ENCODE measurements at regions not wholly inside any gene's neighbourhood (a gene's known extent, or its start where the extent isn't known, plus 50 kb on each side); places are given as distances from the start of the nearest gene placed in this dataset.
"Not testable (repeated sequence)": the region's sequence is repeated elsewhere in the genome, so short reads cannot be mapped to it uniquely, and the experiment has no call there.

DNA sequence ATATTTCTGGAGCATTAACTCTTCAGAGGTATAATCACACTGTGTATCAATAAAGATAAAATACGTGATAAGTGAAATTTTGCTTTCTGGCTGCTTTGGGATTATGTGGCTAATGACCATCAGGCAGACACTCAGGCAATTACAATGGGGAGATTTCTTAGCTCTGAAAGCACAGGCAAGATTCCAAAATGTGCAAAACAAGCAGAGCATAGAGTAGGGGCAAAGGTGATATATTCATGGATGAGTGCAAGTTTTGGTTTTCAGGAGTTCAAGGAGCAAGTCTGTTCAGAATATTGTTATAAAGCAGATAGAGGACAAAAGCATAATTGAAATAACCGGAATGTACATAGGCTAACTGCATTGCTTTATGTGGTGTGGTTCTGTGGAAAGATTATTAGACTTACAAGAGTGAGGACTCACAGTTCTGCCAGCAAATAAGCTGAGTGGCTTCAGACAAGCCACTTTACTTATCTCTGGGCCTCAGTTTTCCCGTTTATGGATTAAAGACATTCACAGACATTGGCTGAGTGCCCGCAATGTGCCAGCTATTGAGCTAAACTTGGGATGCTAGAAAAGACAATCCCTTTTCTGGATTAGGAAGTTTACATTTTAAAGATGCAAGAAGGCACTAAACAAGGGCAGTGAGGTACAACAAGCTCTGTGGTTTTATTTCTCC is 945.6 kb upstream of the ARRDC3 start:
- DNase-seq (ENCODE audit: extremely low read depth in 1 of 11, low read depth in 9 of 11, low spot score in 4 of 11) = no peak

- DNase-seq (ENCODE audit: extremely low read depth in 1 of 11, low read depth in 9 of 11, low spot score in 4 of 11) = no peak
These were observed 937.3 kb upstream of the ARRDC3 start for GRCh38 chr5:92320446-92320845.

GRCh38 chr5:92313385-92313784 is 930.3 kb upstream of the ARRDC3 start:
- DNase-seq (ENCODE audit: extremely low read depth in 1 of 11, low read depth in 9 of 11, low spot score in 4 of 11) = no peak

DNA sequence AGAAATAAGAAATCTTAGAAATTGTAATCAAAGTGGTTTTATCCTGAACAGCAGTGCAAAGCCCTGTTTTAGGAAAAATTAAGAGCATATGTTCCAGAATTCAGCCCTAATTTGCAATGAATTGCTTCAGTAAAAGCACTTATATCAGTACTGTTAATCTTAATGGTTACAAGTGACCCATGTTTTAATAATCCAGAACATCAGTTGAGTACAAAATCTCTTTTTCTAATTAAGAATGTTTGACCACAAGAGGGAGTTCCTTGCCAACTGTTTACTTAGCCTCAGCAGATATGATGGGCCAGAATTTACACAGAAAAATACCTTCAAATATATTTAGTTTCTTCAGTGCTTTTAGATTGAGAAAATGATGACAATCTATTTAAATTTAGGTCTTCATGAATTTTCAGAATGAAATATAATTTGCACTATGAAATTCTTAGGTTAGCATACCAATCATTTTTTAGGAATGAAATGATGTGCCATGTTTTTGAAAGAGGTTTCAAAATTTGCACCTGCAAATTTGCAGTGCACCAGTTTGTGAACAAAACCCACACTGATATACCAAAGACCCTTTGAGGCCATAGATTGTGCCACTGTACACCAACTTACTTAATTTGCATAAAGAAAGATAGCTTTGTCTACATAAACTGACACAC is 926.3 kb upstream of the ARRDC3 start:
- peak in 10 of 11 donors; percentile 3 to 45 (median 30) for DNase-seq (ENCODE audit: extremely low read depth in 1 of 11, low read depth in 9 of 11, low spot score in 4 of 11)

DNA sequence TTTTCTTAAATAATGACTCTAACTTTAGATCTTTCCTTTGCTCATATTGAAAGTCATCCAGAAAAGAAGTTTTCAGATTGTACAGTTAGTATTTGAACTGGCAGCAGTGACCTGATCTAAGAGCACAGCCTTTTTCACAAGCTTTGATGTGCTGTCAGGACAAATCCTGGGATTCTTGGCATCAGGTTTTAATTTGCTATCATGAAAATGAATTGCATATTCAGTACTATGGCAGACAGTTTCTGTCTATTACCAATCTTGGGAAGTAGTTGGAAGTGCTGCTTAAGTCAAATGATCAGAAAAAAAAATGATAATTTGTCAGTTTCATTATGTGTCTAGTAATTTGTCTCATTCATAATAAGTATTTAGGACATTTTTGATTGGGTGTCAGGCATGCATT is 925.6 kb upstream of the ARRDC3 start:
- DNase-seq (ENCODE audit: extremely low read depth in 1 of 11, low read depth in 9 of 11, low spot score in 4 of 11) = no peak

GRCh38 chr5:92302356-92302755 is 919.2 kb upstream of the ARRDC3 start:
- not testable (repeated sequence) for DNase-seq (ENCODE audit: extremely low read depth in 1 of 11, low read depth in 9 of 11, low spot score in 4 of 11)

DNA sequence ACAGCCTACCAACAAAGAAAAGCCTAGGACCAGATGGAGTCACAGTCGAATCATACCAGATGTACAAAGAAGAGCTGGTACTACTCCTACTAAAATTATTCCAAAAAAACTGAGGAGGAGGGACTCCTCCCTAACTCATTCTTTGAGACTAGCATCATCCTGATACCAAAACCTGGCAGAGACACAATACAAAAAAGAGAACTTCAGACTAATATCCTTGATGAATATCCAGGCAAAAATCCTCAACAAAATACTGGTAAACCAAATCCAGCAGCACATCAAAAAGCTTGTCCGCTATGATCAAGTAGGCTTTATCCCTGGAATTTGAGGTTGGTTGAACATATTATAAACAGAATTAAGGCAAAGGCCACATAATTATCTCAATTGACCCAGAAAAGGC is 900.4 kb upstream of the ARRDC3 start:
- DNase-seq (ENCODE audit: extremely low read depth in 1 of 11, low read depth in 9 of 11, low spot score in 4 of 11) = no peak

DNA sequence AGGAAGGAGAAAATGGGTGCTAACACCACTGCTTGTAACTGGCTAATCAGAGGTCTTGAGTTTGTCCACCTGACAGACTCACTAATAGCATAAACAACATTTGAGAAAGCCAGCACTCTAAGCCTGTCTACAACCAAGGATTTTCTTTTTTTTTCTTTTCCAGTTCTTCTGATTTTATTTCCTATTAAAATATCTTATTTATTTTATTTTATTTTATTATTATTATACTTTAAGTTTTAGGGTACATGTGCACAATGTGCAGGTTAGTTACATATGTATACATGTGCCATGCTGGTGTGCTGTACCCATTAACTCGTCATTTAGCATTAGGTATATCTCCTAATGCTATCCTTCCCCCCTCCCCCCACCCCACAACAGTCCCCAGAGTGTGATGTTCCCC is 888.6 kb upstream of the ARRDC3 start:
- not testable (repeated sequence) for DNase-seq (ENCODE audit: extremely low read depth in 1 of 11, low read depth in 9 of 11, low spot score in 4 of 11)

GRCh38 chr5:92268343-92268742 is 885.2 kb upstream of the ARRDC3 start:
- no peak for DNase-seq (ENCODE audit: extremely low read depth in 1 of 11, low read depth in 9 of 11, low spot score in 4 of 11)

GRCh38 chr5:92267830-92268229 is 884.7 kb upstream of the ARRDC3 start:
- DNase-seq (ENCODE audit: extremely low read depth in 1 of 11, low read depth in 9 of 11, low spot score in 4 of 11) = no peak

GRCh38 chr5:92265804-92266203 is 882.7 kb upstream of the ARRDC3 start:
- DNase-seq (ENCODE audit: extremely low read depth in 1 of 11, low read depth in 9 of 11, low spot score in 4 of 11) = no peak

GRCh38 chr5:92255605-92256004 is 872.5 kb upstream of the ARRDC3 start:
- not testable (repeated sequence) for DNase-seq (ENCODE audit: extremely low read depth in 1 of 11, low read depth in 9 of 11, low spot score in 4 of 11)

GRCh38 chr5:92248518-92248917 is 865.4 kb upstream of the ARRDC3 start:
- DNase-seq (ENCODE audit: extremely low read depth in 1 of 11, low read depth in 9 of 11, low spot score in 4 of 11) = no peak

- DNase-seq (ENCODE audit: extremely low read depth in 1 of 11, low read depth in 9 of 11, low spot score in 4 of 11) = no peak
These were observed 859.1 kb upstream of the ARRDC3 start for GRCh38 chr5:92242170-92242569.

DNA sequence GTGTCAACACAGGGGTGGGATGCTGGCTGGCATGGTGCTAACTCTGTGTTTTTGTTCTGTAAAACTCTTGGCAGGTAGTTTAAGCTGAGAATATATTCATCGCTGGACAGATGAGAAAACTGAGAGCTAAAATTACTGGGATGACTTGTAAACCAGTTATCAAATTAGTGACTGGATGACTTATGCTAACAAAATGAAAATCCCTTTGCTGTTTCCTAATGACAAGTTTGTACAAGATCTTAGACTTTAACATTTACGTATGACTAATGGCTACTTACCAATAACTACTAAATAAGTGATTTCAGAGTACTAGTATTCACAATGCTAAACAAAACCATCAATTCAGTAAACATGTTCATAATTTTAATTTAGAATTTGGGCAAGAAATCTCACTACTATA is 854.8 kb upstream of the ARRDC3 start:
- DNase-seq (ENCODE audit: extremely low read depth in 1 of 11, low read depth in 9 of 11, low spot score in 4 of 11) = no peak

GRCh38 chr5:92222449-92222848 is 839.3 kb upstream of the ARRDC3 start:
- DNase-seq (ENCODE audit: extremely low read depth in 1 of 11, low read depth in 9 of 11, low spot score in 4 of 11) = no peak

DNA sequence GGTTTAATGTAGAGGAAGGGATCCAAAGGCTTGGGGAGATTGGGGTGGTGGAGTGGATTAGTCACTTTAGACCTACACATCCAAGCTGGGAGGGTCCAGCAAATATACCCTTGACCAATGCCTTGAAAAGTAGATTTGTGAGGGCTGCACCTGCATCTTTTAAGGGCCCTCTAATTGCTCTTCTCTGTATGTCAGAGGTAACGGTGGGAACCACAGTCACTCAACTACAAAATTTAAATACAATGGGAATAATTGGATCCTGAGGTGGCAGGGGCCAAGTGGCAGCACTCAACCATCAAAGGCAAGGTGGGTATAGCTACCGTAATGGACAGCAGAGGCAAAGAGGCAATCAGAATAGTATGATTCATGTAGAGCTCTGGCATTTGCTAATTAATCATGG is 833.7 kb upstream of the ARRDC3 start:
- not testable (repeated sequence) for DNase-seq (ENCODE audit: extremely low read depth in 1 of 11, low read depth in 9 of 11, low spot score in 4 of 11)

- no peak for DNase-seq (ENCODE audit: extremely low read depth in 1 of 11, low read depth in 9 of 11, low spot score in 4 of 11)
These were observed 832.0 kb upstream of the ARRDC3 start for GRCh38 chr5:92215116-92215515.

DNA sequence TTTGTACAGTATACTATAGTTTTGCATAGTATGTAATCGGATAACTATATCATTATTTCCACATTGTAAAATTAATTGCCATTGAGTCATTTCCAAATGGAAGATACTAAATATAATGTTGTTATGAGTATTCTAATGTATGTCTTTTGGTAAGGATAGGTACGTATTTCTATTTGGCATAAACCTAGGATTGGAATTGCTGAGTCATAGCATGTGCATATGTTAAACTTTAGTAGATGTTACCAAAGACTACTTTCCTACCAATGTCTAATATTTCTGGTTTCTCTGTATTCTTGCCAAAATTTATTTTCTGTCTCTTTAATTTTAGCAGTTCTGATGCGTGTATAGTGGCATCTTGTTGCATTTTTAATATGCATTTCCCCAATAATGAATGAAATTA is 825.1 kb upstream of the ARRDC3 start:
- DNase-seq (ENCODE audit: extremely low read depth in 1 of 11, low read depth in 9 of 11, low spot score in 4 of 11) = no peak

- DNase-seq (ENCODE audit: extremely low read depth in 1 of 11, low read depth in 9 of 11, low spot score in 4 of 11) = no peak
These were observed 824.0 kb upstream of the ARRDC3 start for GRCh38 chr5:92207151-92207550.

DNA sequence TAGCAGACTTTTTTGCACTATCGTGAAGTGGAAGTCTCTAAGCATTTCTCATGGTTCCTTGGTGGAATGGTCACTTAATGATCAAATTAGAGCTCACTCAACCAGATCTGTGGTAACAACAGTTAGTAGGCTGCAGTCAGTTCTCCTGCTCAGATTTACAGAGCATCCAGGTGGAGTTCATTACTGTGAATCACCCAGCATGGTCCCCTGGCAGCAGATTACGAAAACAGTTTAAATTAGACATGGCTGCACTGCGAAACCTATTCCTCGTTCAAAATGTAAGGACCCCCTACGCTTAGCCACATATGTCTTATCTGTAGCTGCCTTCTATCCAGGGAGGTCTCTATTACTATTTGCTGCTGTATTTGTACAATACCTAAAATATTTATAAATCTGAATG is 823.6 kb upstream of the ARRDC3 start:
- DNase-seq (ENCODE audit: extremely low read depth in 1 of 11, low read depth in 9 of 11, low spot score in 4 of 11) = no peak

All from renal cortex interstitium (tissue), 11 donors.